IMR-90 (cell line): ENCODE measurements at regions not wholly inside any gene's neighbourhood (a gene's known extent, or its start where the extent isn't known, plus 50 kb on each side); places are given as distances from the start of the nearest gene placed in this dataset.

Experiments used
- ELK1 ChIP-seq: fragments of 150-350 bp; IDR thresholded peaks from 2 replicates; pipeline ENCODE4 v1.6.1; 2016; ENCODE audit warnings: low read depth, mild to moderate bottlenecking, low read length, moderate library complexity, borderline replicate concordance
- FOS ChIP-seq: fragments of 150-350 bp; IDR thresholded peaks from 2 replicates; pipeline ENCODE4 v1.6.1; 2016; ENCODE audit warnings: low read depth, low read length
- MAFK ChIP-seq: IDR thresholded peaks from 2 replicates; pipeline ENCODE4 v1.6.1; 2012; ENCODE audit warnings: low read depth, low read length, improper control_type of control experiment
- POLR2A ChIP-seq: IDR thresholded peaks from 2 replicates; pipeline ENCODE4 v1.6.1; 2012; ENCODE audit warnings: mild to moderate bottlenecking, low read depth, low read length
- TF ChIP-seq, protein P1 (sequence below): conservative IDR thresholded peaks from 2 replicates; pipeline ENCODE4 v1.5.1; 2012; ENCODE audit warnings: mild to moderate bottlenecking, low read depth, low read length, improper control_type of control experiment

DNA sequence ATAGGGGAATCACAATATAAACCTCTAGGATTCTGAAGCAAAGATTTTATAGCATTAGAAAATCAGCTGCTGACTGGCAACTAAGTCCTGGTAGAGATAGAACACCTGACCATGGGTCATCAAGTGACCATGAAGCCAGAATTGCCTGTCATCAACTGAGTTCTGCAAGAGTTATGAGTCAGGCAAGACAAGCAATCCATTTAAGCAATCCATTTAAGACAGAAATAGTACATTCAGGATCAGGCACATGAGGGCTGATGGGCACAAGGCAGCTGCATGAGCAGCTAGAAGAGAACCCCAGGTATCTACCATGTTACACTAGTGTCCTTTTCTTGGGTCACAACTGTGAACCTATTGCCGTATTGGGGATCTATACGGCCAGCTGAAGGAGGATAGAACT is 98.9 kb downstream of the SPRY1 start:
- TF ChIP-seq ELK1 = no peak
- no peak for TF ChIP-seq MAFK
- TF ChIP-seq POLR2A = no peak
- TF ChIP-seq, protein P1, sequence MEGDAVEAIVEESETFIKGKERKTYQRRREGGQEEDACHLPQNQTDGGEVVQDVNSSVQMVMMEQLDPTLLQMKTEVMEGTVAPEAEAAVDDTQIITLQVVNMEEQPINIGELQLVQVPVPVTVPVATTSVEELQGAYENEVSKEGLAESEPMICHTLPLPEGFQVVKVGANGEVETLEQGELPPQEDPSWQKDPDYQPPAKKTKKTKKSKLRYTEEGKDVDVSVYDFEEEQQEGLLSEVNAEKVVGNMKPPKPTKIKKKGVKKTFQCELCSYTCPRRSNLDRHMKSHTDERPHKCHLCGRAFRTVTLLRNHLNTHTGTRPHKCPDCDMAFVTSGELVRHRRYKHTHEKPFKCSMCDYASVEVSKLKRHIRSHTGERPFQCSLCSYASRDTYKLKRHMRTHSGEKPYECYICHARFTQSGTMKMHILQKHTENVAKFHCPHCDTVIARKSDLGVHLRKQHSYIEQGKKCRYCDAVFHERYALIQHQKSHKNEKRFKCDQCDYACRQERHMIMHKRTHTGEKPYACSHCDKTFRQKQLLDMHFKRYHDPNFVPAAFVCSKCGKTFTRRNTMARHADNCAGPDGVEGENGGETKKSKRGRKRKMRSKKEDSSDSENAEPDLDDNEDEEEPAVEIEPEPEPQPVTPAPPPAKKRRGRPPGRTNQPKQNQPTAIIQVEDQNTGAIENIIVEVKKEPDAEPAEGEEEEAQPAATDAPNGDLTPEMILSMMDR = no peak
- no peak for TF ChIP-seq FOS
